Right forelimb (tissue), 1 donor: ENCODE measurements at regions not wholly inside any gene's neighbourhood (a gene's known extent, or its start where the extent isn't known, plus 50 kb on each side); places are given as distances from the start of the nearest gene placed in this dataset.

Experiments used
- DNase-seq: peaks from one replicate; pipeline ENCODE4 v3.0.0-alpha.2; 2018

DNA sequence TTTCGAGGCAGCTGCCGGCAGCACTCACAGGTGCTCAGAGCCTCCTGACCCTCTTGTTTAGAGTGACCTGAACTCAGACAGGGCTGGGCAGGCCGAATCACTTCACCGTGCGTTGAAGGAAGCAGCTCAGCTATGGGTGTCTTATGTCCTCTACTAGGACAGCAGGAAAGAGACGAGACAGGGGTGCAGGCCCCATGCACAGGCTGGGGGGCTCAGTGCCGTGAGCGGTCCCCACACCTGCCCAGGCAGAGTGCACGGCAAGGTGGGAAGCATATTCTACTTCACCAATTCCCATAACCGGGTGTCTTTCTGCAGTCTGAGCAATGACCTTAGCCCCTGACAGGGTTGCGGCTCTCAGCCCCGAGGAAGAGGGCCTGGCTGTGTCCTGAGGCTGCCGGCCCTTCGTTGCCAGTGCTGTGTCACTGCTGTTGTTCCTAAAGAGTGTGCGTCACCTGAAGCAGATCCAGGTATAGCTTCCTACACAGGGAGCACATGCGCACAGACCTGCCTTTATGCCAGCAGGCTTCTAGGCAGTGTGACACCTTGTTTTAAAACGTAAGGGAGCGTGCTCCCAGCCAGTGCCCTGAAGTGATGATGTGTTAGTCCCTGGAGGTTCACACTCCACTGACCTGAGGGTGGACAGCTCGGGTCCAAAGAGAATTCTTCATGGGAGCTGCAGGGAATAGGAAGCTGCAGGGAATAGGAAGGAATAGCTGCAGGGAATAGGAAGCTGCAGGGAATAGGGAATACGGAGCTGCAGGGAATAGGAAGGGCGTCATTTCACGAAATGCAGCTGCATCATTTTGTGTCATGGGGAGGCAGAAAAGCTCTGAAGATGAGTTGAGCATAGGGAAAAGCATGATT lies 207.9 kb upstream of the SALL3 start:
- DNase-seq = no peak

DNA sequence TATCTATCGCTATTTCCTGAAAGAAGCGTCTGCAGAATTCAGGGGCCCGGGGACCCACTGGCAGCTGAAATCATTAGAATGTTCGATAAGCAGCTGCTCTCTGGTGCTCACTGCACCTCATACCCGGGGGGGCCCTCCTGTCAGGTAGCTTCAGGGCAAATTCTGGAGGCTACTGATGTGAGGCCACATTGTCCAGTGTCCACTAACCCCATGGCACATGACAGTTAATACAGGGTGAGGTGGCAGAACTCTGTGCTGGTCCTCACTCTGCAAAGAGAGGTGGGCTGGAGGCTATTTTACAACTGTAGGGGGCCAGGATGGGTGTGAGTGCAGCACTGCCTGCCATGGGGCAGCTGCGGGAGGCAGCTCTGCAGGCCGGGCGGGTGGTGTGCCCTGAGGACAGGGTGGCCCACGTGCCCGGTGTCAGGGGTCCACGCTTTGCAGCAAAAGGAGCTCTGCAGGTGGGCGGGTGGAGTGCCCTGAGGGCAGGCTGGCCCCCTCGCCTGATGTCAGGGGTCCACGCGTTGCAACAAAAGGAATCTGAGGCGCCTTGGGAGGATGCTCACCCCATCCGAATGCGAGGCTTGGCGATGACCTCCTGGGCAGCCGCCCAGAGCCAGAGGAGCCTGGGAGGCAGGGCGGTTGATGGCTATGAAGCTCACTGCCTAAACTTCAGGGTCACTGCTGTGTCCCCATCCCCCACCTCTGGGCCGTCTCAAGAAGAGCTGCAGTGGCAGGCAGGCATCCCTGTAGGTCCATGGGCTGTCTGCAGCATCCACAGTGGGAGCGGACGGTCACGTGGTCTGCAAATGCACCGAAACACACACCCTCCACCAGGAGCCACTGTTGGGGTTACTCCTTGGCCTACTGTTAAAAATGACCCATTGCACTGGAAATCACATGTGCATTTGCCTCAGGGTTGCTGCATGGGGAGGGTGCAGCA lies 207.0 kb upstream of the SALL3 start:
- no peak for DNase-seq

DNA sequence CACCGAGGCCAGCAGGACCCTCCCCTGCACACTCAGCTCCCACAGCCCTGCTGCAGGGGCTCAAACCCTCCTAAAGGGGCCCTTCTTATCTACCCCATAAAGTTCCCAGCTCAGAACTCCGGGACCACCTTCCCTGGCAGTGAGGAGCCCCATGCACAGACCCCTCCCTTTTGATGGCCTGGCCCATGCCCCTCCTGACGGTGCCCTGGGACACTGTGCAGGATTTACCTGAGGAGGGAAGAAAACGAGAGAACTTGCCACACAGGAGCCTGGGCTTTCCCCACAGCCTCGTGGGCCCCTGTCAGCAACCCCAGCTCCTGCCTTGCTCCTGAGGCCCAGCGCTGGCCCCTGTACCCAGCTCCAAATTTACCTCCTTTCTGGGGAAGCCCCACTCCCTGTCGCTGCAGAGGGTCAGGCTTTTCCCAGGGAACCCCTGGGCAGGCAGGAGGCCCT lies 206.3 kb upstream of the SALL3 start:
- DNase-seq = no peak

DNA sequence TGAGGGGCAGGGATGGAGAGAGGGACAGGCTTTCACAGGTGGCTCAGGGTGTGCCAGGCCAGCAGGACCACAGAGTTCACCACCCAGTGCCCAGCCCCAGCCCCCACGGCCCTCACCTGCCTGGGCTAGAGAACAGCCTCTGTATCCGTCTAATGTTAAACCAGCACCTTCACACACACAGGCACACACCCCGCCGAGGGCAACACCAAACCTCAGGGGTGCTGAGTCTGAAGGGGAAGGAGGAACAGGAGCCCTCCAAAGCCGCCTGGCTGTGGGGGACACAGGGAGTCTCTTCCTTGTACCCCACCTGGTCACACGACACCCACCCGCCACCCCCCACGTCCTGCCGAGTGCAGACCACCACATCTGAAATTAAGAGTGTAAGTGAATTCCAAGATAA lies 205.8 kb upstream of the SALL3 start:
- DNase-seq = no peak

DNA sequence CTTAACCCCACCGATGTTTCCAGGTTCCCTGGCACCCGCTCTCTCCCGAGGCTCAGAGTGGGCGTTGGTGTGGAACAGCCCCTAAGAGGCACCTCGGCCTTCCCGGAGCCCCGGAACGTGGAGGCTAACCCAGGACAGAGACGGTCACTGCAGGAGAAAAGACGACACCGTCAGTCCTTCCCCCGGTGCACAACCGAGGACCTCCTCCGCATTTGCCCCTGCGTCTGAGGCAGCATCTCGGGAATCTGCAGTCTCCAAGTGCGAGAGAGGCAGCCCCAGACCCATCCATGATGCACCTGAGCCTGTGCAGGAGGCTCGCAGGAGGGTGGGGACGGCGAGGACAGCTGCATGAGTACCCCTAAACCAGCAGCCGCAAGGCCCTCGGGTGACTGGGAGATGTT lies 204.9 kb upstream of the SALL3 start:
- DNase-seq = no peak

DNA sequence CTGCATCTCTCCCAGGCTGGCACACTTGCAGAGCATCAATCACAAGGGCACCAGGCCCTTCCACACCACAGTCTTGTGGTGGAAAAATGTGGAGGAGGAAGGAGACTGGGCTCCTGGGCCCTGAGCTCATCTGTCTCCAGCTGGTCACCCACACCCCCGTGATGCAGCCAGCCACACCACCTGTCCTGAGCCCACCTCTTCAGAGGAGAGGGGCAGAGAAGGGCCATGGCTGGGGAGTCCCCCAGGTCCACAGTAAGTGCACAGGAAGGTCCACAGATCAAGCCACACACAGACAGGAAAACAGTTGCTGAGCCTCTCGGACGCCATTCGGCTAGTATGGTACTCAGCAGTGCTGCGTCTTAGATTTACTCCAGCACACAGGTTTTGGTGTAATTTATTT lies 203.5 kb upstream of the SALL3 start:
- DNase-seq = no peak

DNA sequence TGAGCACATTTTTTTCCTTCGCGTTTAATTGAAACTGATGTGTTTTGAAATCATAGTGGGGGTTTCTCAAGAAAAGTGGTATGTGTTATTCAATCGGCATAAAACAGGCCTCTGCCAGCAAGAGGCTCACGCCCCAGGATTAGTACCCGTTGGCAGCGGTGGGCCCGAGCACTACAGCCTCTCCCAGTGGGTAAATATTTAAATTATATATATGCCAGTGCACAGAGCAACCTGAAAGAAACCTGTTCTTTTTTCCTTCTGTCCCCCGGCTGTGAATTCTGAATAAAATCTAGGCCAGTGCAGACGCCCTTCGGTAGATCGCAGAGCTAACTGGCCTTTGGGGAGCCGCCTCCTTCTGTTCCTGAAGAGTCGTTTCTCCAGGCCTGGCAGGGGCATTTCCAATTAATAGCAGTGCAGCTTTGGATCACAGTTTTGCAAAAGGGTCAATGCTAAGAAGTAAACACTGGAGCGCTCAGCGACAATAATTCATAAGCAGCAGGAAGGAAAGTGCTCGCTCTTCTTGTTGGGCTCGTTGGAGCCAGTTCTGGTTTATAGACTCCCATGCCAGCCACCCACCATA lies 202.8 kb upstream of the SALL3 start:
- DNase-seq = no peak

DNA sequence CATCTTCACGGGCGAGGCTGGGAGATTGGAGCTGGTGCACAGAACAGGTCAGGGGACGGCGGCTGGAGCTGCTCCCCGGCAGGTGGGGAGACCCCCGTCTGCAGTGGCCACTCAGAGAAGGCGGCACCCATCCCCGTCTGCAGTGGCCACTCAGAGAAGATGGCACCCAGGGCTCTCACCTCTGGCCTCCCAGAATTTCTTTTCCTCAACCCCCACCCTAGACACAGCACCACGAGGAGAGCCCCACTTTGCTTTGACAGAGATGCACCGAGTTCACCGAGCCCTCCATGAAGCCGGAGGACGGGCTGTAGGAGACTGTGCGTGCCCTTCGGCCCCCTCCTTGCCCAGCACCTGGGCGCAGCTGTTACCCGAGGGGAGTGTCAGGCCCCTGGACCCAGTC lies 201.6 kb upstream of the SALL3 start:
- no peak for DNase-seq

DNA sequence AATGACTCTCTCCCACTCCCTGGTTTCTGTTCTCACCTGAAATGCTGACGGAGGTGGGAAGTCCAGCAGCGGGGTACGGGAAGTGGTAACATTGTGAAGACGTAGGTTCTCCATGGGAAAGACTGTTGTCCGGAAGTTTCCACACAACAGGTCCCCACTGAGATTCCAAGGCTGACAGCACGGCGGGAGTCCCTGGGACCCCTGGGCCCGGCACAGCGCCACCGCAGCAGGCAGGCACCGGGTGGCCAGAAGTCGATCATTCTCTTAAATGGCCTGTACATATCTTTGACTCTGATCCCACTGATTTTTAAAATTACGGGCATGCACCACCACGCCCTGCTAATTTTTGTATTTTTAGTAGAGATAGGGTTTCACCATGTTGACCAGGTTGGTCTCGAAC lies 201.0 kb upstream of the SALL3 start:
- DNase-seq = no peak

DNA sequence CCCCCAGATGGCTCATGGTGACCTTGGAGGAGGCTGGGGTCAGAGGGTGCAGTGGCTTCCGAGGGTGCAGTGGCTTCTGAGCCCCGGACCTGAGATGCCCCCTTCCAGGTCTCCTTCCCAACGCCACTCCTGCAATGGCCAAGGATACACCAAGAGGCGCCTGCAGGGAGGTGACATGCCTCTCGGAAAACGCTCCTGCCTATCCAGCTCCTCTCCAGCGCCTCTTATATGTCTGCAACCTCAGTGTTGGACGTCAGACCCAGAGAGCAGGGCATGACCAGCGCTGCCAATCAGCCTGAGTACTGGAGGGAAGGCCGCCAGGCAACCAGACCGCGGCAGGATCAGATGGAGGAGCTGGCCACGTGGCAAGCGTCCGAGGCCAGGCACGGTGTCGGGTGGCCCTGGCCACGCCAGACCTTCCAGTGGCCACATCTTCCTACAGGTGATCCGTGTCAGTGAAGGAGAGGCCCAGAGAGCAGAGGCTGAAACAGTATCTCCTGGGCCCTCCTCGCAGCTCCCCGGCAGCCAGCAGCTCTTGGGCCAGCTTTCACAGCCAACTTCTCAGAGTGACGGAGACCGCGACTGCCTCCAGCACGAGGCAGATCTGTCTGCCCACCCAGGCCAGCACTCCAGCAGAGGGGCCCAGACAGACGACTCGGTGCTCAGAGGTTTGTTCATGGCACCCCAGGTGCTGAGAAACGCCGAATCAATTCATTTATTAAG lies 199.5 kb upstream of the SALL3 start:
- DNase-seq = no peak

DNA sequence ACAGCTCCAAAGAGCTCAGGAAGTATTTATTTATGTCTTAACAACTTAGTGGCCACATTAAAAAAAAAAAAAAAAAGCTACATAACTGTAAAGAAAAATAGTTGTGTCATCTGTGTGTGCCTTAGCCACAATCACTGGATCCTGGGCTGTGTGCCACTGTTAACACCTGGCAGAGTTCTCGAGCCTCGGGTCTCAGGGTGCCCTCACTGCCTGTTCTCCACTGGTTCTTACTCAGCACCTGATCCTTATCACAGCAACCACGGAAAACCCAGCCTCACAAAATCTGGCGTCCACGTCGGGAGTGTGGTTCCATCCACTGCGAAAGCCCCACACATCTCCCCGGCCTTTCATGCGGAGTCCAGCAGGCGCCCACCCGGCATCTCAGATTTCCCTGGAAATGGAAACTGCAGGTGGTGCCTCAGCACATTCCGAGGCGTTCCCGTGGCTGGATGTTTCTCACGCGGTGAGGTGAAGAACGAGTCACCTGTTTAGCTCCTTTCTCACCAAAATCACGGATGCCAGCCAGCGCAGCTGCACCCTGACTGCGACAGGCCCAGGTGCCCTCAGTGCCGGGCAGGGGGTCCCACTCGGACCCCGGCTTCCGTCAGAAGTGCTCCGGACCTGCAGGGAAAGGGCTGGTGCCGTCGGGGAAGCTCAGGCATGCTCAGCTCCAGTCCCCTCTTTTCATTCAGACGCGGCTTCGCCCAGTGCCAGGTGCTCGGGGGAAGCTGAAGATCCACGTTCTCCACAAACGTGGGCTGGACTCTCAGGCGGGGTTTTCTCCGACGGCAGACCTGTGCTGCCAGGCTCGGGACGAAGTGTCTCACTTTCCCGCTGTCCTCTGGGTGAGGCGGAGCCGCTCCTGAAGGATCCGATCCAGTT lies 198.7 kb upstream of the SALL3 start:
- DNase-seq = no peak

DNA sequence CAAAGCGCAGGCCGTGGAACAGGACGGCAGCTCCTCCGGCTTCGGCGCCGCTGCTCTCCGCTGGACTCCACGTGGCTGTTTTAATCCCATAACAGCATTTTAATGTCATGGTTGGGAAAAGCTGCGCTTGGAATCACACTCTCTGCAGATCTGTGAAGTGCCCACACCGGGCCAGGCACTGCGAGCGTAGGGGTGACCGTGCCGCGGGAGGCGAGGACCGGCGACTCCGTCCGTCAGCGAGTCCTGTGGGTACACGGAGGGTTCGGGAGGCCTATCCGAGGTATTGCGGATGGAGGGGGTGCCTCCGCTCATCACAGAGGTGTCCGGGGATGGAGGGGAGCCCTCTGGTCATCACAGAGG lies 198.0 kb upstream of the SALL3 start:
- DNase-seq = no peak

DNA sequence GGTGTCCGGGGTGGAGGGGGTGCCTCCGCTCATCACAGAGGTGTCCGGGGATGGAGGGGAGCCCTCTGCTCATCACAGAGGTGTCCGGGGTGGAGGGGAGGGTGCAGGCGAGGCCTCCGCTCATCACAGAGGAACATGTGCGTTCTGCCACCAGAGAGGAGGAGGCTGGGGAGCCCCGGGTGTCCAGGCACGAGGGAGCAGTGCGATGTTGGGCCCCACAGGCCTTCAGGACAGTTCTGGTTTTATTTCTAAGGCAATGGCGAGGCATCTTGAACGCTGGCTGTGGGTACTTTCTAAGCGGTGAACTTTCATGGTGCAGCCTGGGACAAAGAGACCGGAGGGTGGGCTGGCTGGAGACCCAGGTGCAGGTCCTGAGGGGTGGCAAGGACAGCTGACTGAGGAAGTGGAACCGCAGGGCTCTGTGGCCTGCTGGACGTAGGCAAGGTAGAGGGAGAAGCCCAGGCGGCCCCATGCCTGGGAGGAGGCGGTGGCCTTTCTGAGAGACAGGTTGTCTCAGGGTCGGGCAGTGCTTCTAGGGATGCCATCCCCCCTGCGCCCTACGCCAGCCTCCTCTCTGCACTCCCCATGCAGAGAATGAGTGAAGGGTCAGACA lies 196.6 kb upstream of the SALL3 start:
- no peak for DNase-seq

DNA sequence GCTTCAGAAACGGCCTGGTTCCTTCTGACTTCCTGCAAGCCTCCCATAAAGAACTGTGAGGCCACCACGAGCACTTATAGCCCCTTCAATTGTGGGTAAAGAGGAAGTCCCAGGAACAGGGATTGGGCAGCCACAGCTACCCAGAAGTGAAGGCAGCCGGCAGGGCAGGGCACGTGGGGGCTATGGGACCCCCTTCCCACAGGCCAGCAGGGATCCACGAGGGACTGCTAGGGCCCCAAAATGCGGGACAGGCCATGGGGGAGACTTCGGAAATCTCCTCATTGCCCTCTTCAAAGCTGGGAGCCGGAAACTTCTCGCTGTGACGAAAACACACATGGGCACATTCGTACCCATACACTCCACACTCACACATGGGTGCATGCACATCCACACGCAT lies 196.1 kb upstream of the SALL3 start:
- DNase-seq = no peak

DNA sequence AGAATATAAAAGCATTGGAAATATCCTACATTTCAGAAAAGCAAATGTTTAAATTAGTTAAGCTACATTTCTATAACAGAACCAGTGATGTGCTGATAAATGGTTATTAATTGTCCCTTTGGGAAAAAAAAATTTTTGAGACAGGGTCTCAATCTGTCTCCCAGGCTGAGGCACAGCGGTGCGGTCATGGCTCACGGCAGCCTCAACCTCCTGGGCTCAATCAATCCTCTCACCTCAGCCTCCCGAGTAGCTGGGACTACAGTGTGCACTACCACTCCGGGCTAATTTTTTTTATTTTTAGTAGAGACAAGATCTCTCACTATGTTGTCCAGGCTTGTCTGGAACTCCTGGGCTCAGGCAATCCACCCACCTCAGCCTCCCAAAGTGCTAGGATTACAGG lies 194.8 kb upstream of the SALL3 start:
- DNase-seq = no peak

DNA sequence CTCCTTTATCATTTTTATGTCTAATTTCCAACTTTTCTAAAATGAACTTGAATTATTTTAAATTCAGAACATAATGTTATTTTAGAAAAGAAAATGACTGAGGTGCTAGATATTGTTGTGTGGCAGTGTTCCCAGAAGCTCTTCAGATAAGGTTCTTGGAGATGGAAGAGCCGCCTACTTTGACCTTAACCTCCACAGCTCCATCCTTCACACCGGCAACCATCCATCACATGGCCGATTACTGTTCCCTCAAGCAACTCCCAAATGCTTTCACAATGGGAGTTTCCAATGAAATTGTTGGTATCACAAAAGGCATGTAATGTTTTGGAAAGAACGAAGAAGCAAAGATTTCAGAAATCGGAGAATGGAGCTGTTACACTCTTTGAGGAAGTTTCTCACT lies 193.9 kb upstream of the SALL3 start:
- no peak for DNase-seq

DNA sequence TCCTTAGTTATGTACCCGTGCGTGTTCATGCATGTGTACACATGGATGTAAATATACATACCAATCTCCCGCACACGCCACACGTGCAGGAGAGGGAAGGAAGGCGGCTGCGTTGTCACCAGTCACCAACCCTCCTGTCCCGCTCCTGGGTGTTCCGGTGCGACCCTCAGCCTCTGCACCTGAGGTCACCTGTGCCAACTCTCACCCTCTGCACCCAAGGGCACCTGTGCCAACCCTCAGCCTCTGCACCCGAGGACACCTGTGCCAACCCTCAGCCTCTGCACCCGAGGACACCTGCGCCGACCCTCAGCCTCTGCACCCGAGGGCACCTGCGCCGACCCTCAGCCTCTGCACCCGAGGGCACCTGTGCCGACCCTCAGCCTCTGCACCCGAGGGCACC lies 192.8 kb upstream of the SALL3 start:
- no peak for DNase-seq

DNA sequence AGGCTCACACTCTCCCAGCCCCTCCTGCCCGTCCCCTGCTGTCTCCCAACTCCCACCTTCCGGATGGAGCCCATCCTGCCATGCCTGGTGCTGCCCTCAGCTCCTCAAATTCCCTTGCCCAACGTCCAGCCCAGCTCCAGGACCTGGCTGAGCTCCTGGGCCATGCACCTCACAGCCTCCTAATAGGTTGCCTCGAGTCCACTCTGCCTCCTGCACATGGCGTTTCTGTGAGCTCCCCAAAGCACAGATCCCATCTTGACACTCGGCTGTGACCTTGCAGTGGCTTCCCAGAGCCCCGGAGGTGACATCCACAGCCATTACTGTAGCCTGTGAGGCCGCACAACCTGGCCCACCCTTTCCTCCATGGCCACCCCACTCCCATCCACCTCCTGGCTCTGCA lies 191.9 kb upstream of the SALL3 start:
- DNase-seq = no peak

DNA sequence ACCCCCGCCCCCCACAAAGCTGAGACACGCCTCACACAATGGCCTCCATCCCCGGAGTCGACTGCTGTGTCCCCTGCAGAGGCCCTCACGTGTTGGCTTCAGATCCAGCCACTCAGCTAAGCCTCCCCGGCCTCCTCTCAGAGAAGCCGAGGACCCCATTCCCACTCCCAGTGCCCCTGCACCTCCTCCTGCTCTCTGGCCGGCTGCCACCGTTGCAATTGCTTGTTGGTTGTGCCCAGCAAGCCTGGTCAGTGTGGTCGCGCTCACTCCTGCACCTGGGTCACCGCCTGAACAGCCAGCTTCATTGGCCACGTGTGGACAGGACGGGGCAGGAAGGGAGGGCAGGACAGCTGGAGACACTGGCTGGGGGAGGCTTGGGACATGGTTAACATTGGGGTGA lies 191.5 kb upstream of the SALL3 start:
- DNase-seq = no peak

DNA sequence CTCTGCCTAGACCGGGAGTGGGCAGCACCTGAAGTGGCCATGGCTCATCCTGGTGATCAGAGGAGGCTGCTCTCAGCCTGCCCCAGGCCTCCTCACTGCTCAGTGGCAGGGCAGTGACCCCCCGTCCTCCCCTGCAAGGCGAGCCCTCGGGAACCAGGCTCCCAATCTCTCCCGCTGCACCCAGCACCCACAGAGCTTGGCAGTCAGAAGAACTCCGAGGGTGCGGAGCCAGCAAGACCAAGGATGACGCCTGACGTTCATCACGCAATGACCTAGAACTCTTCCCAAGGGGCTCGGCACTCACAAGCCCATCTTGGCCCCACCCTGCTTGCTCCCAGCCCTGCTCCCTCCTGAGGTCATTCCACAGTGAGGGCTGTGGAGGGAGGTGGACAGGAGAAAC lies 189.8 kb upstream of the SALL3 start:
- no peak for DNase-seq

DNA sequence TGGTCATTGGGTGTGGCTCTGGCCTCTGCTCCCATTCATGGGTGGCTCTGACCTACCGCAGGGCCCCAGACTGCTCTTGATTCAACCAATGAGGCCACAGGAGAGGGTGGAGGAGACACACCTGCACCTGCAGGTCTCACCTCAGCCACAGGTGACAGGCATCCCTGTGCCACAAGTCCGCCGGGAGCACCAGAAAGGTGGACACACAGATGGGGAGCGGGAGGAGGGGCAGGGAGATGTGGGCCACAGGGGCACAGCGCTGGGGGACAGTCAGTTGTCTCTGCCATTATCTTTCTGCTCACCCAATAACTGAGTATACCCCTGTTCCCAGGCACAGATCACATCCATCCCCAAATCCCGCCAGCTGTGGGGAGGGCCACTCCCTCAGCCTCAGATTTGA lies 189.1 kb upstream of the SALL3 start:
- no peak for DNase-seq

DNA sequence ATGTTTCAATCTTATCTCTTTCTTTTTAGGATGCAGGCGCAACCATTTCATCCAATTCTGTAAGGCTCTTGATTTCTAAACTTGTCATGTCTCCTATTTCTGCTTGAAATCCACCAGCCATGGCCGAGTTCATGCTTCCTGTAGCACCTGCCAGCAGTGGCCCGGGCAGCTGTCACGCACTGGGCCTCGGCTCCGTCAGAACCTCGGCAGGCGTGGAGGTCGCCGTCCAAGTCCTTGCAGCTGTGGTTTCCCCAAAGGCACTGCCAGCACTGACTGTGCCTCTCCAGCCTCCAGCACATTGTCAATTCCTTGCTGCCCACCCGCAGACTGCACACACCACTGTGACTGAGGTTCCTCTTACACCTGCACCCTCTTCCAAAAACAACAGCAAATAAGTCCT lies 188.7 kb upstream of the SALL3 start:
- DNase-seq = no peak
